ENCODE measurements at regions not wholly inside any gene's neighbourhood (a gene's known extent, or its start where the extent isn't known, plus 50 kb on each side); places are given as distances from the start of the nearest gene placed in this dataset.

- H3K4me1 Mint-ChIP-seq = no peaks in the 10 kb centered on the region
- ChIA-PET POLR2A (no interaction called here), CTCF (interaction anchor here (1.0 kb wide), 1 partner anchor 8 kb away, joined by 3 read pairs; no protein-coding TSS in a partner anchor)
- TF ChIP-seq, protein P1, sequence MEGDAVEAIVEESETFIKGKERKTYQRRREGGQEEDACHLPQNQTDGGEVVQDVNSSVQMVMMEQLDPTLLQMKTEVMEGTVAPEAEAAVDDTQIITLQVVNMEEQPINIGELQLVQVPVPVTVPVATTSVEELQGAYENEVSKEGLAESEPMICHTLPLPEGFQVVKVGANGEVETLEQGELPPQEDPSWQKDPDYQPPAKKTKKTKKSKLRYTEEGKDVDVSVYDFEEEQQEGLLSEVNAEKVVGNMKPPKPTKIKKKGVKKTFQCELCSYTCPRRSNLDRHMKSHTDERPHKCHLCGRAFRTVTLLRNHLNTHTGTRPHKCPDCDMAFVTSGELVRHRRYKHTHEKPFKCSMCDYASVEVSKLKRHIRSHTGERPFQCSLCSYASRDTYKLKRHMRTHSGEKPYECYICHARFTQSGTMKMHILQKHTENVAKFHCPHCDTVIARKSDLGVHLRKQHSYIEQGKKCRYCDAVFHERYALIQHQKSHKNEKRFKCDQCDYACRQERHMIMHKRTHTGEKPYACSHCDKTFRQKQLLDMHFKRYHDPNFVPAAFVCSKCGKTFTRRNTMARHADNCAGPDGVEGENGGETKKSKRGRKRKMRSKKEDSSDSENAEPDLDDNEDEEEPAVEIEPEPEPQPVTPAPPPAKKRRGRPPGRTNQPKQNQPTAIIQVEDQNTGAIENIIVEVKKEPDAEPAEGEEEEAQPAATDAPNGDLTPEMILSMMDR (IDR thresholded peaks at IDR 0.05) = no peak
- ATAC-seq (ENCODE audit: low read depth) (no peak), DNase-seq (no peak)
- intact Hi-C loops (cut with micrococcal nuclease) = no loop called here
- H3K27ac Mint-ChIP-seq = no peak overlapping the region
- H3K27me3 Mint-ChIP-seq = peaks cover 10% of the 10 kb centered on the region
- no peak overlapping the region for H3K4me3 Mint-ChIP-seq
- no peaks in the 10 kb centered on the region for H3K9me3 Mint-ChIP-seq
- no peaks in the 10 kb centered on the region for H3K36me3 Mint-ChIP-seq (ENCODE audit: low read depth)
These were observed 211.9 kb upstream of the BMP4 start for GRCh38 chr14:54168489-54168888.

DNA sequence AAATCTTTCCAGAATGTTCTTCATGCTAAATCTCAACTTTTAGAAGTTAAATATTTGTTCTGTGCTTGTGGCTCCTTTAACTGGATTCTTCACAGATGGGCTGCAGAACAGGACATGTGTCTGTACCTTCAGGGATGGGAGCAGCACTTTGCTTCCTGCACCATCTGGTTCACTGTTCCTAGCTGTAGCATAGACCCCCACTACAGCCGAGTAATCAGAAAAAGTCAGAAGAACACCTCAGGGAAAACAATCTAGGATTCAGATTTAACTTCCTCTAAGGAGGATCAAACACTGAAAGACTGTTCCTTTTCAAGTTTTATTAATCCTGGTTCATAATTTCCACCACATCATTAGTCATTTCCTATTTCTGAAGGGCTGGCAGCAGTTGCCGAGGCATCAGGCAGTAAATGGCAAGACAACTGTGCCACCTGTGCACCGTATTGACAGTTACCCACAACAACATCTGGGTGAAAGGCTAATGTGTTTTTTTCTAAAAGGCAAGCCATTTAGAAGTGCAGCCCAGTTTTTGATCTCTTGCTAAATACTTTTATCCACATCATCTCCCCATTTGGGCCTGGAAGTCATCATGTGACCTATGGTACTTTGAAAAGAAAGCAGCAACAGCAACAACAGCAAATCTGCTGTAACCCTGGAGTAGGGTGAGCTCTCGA lies 212.8 kb upstream of the BMP4 start:
- H3K27me3 Mint-ChIP-seq = peaks cover 3% of the 10 kb centered on the region
- no peak overlapping the region for H3K27ac Mint-ChIP-seq
- H3K4me1 Mint-ChIP-seq = no peaks in the 10 kb centered on the region
- intact Hi-C loops (cut with micrococcal nuclease) = no loop called here
- H3K4me3 Mint-ChIP-seq = no peak overlapping the region
- TF ChIP-seq, protein P1 (IDR thresholded peaks at IDR 0.05) = no peak
- ChIA-PET POLR2A (no interaction called here), CTCF (interaction anchor here (1.2 to 1.4 kb wide), 2 partner anchors 12 to 629 kb away, joined by 3 to 5 read pairs; no protein-coding TSS in a partner anchor)
- ATAC-seq (ENCODE audit: low read depth) = no peak
- H3K9me3 Mint-ChIP-seq = no peaks in the 10 kb centered on the region
- no peak for DNase-seq
- H3K36me3 Mint-ChIP-seq (ENCODE audit: low read depth) = no peaks in the 10 kb centered on the region

DNA sequence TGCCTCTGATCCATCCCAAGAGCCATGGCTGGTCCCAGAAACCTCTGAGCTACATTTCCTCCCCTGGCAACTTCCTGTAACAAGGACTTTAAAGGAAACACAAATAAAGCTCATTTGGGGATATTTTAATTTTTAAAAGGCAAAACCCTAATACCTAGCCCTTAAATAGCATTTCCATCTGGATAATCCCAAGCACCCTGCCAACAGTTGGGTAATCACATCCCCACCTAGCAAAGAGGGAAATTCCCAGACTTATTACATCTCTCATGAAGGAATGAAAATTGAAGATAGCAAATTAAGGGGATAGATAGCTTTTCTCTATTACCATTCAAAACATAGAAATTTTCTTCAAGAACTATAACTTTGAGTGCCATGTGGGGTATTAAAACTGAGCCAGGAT lies 213.7 kb upstream of the BMP4 start:
- CTCF ChIA-PET = interaction anchor here (1.2 to 1.5 kb wide), 3 partner anchors 11 to 632 kb away, joined by 3 to 5 read pairs (median 4); no protein-coding TSS in a partner anchor
- POLR2A ChIA-PET = no interaction called here
- Mint-ChIP-seq H3K4me1 (no peaks in the 10 kb centered on the region), H3K27me3 (peaks cover 4% of the 10 kb centered on the region), H3K36me3 (ENCODE audit: low read depth) (no peaks in the 10 kb centered on the region), H3K4me3 (no peak overlapping the region), H3K9me3 (no peaks in the 10 kb centered on the region), H3K27ac (no peak overlapping the region)
- intact Hi-C loops (cut with micrococcal nuclease) = no loop called here
- no peak for DNase-seq
- ATAC-seq (ENCODE audit: low read depth) = no peak
- TF ChIP-seq, protein P1 (IDR thresholded peaks at IDR 0.05) = no peak

DNA sequence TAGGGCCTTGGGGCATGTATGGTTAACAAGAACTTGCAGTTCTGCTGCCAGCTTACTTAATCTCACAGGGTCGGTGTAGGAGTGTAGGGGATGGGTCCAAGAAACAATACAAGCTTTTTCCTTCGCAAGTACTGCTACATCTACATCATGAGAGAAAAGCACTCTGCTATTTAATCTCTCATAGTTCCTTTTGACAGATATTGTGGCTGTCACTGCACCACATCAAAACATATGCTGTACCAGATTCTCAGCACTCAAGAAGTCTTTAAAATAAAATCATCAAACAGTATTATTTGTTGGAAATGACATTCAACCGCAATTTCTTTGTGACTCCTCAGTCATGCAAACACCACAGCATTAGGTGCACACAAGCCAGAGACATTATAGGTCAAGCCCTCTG lies 215.5 kb upstream of the BMP4 start:
- Mint-ChIP-seq H3K27ac (no peak overlapping the region), H3K36me3 (ENCODE audit: low read depth) (no peaks in the 10 kb centered on the region), H3K4me3 (no peak overlapping the region), H3K27me3 (peaks cover 8% of the 10 kb centered on the region), H3K4me1 (no peaks in the 10 kb centered on the region), H3K9me3 (no peaks in the 10 kb centered on the region)
- ATAC-seq (ENCODE audit: low read depth) (no peak), DNase-seq (no peak)
- TF ChIP-seq, protein P1 (IDR thresholded peaks at IDR 0.05) = no peak
- CTCF ChIA-PET = interaction anchor here (1.2 to 3.7 kb wide), 3 partner anchors 176 to 634 kb away, joined by 3 to 20 read pairs (median 4); no protein-coding TSS in a partner anchor
- POLR2A ChIA-PET = no interaction called here
- intact Hi-C loops (cut with micrococcal nuclease) = no loop called here

DNA sequence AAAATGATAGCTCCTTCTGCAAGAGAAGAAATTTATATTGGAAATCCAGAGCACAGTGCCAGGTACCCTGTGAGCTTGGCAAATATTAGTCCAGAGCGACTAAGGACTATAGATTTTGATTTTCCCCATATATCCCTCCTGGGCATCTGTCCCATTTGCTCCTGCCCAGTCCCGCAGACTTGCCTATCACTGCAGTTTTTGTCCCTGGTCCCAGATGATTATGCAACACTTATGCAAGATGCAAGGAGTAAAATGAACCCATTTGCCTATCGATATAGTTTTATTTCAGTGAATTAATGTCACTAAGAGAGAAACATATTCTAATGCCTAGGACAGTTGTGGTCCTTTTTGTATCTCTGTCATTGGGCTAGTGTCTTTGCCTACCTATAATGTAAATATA lies 215.9 kb upstream of the BMP4 start:
- CTCF ChIA-PET = interaction anchor here (1.4 to 3.7 kb wide), 2 partner anchors 632 to 634 kb away, joined by 3 to 20 read pairs; no protein-coding TSS in a partner anchor
- Mint-ChIP-seq H3K9me3 (no peaks in the 10 kb centered on the region), H3K27ac (no peak overlapping the region), H3K36me3 (ENCODE audit: low read depth) (no peaks in the 10 kb centered on the region), H3K4me1 (no peaks in the 10 kb centered on the region), H3K27me3 (peaks cover 8% of the 10 kb centered on the region), H3K4me3 (no peak overlapping the region)
- TF ChIP-seq, protein P1 (IDR thresholded peaks at IDR 0.05) = no peak
- POLR2A ChIA-PET = no interaction called here
- ATAC-seq (ENCODE audit: low read depth) (no peak), DNase-seq (no peak)
- intact Hi-C loops (cut with micrococcal nuclease) = no loop called here
